GM12874 (cell line): ENCODE measurements at regions not wholly inside any gene's neighbourhood (a gene's known extent, or its start where the extent isn't known, plus 50 kb on each side); places are given as distances from the start of the nearest gene placed in this dataset.

ENCODE experiments used
- TF ChIP-seq, protein P1 (sequence below): IDR thresholded peaks from 2 replicates; pipeline ENCODE4 v1.5.1; 2011; ENCODE audit warnings: low read depth, mild to moderate bottlenecking, control low read depth, low read length, moderate library complexity; ENCODE audit not compliant: insufficient read depth

DNA sequence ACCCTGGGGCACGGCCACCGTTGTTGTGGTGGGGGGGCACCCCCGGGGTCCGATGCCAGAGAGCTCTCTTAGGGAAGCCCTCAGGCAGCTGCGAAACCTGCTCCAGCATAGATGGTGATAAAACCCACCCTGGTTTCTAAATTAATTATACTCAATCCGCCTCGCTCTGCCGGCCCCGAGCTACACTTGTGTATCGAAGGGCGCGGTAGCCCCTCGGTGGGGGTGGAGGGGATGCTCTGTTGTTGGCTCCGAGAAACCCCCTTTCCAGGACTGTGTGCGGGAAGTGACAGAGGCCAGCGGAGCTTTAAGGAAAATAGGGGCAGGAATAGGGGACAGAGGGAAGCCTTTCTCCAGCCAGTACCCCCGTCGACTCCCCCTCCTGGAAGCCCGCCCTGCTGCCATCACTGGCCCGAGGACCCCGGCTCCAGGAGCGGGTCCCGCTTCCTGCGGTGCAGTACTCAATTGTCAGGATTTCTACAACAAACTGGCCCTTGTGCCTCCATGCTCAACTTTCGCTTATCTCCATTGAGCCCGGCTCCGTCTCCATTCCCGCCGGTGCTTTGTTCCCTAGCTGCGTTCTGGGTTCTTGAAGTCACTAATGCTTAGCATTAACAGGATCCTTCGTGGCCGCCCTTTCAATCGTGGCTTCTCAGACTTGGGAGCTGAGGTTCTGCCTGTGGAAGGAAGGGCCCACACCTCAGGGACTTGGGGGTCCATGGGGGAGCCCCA is 408.2 kb downstream of the BCOR start:
- TF ChIP-seq, protein P1, sequence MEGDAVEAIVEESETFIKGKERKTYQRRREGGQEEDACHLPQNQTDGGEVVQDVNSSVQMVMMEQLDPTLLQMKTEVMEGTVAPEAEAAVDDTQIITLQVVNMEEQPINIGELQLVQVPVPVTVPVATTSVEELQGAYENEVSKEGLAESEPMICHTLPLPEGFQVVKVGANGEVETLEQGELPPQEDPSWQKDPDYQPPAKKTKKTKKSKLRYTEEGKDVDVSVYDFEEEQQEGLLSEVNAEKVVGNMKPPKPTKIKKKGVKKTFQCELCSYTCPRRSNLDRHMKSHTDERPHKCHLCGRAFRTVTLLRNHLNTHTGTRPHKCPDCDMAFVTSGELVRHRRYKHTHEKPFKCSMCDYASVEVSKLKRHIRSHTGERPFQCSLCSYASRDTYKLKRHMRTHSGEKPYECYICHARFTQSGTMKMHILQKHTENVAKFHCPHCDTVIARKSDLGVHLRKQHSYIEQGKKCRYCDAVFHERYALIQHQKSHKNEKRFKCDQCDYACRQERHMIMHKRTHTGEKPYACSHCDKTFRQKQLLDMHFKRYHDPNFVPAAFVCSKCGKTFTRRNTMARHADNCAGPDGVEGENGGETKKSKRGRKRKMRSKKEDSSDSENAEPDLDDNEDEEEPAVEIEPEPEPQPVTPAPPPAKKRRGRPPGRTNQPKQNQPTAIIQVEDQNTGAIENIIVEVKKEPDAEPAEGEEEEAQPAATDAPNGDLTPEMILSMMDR, result no peak

DNA sequence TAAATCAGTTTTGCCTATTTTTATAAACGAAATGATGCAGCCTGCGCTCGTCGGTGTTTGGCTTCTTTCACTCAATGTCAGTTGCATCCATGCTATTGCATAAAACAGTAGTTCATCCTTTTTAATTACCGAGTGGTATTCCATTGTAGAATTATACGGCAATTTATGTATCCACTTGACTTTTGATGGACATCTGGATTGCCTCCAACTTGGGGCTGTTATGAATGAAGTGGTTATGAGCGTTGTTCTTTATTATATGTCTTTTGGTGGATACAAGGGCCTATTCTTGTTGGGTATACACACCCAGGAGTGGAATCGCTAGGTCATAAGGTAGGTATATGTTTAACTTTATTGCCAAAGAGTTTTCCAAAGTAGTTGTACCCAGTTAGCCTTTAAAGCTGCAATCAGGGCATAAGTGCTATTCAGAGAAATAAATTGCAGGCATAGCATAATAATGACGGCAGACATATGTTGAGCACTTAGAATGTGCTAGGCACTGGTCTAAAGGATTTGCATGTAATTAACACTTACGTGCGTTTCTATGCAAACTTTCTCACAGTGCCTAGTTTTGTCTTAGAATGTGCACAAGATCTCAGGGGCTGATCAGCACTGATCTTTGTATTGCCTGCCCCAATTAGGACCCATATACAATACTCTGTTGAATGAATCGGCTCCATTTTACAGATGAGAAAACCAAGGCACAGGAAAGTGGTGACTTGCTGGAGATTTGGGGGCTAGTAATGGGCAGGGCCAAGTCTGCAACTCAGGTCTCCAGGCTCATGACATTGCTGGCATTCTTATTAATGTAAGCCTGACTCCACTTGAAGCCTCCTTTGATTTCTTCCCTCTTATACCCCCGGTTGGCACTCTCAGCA is 407.0 kb downstream of the BCOR start:
- TF ChIP-seq, protein P1, result no peak

DNA sequence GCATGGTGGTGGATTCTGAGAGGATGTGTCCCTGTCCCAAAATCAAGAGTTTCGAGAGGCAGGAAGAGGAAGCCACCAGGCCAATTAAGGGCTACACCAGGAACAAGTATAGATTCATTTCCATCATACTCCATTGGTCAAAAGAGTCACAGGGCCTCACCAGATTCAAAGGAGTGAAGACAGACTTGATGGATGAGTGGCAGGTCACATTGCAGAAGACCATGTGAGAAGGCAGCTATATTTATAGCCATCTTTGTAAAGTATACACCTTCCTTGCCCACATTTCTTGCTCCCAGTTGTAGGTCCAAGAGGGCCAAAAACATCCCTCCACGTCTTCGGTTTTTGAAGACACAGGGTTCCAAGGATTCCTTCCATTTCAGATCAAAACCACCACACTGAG is 406.0 kb downstream of the BCOR start:
- TF ChIP-seq, protein P1, result no peak

DNA sequence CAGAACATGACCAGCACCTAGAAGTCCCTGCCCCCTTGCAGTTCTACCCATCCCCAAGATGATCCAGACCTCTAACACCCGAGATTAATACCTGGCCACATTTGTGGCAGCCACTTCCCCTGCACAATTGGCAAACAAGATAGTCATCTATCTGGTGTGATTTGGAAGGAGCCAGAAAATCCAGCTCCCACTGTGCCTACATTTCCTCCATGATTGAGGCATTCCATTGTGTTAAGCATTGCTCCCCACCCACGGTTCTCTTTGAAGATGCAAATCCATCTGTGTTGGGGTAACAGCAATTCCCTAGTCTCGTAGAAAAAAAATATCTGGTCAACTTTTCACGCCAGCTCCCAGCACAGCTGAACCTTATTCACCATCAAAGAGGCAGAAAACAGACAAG is 405.0 kb downstream of the BCOR start:
- TF ChIP-seq, protein P1, result no peak

DNA sequence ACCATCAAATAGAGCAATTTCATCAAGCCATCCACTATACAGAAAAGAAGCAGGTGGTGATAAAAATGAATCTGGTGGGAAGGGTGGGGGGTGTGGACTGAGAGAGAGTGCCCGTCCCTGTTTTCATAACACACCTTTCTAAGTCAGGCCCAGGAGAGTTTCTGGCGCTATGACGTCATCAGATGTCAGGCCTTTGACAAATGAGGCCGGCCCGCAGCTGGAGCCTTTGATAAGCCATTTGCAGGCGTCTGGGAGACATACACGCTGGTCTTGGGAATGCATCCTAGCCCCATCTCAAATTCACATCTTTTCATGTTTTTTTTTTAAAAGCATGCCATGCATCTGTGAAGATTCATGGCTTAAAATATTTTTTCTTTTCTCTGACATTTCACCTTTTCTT is 404.5 kb downstream of the BCOR start:
- TF ChIP-seq, protein P1, result no peak

DNA sequence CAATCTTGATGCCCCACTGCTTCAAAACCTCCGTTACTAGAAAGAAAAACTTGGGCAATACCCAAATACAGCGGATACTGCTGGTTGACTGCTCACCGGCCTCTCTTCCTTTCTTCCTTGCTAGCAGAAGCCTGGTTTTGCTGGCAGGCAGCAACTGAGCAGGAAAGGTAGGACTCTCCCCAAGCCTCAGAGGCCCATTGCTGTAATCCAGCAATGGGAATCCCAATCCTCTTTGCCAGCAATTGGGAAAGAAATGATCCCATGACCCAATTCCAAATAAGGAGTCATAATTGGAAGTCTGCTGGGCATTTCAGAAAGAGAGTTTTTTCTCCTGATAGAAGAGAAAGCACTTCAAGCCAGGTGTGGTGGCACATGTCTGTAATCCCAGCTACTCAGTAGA is 394.5 kb downstream of the BCOR start:
- TF ChIP-seq, protein P1, result no peak

DNA sequence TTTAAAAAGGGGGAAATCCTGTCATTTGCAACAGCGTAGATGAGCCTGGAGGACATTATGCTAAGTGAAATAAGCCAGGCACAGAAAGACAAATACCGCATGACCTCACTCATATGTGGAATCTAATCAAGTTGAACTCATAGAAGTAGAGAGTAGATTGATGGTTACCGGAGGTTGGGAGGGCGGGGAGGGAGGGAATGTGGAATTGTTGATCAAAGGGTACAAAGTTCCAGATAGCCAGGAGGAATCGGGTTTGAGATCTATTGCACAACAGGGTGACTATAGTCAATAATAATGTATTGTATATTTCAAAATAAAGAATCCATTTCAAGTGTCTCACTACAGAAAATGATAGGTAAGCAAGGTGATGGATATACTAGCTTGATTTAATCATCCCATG is 393.2 kb downstream of the BCOR start:
- TF ChIP-seq, protein P1, result no peak
